NCI-H187 treated with DMSO at 0.1 percent for 48 hours (cell line): ENCODE measurements at regions not wholly inside any gene's neighbourhood (a gene's known extent, or its start where the extent isn't known, plus 50 kb on each side); places are given as distances from the start of the nearest gene placed in this dataset.
A peak's percentile ranks its signal among the peaks of the same experiment; 100 is the strongest.

Experiments used
- DNase-seq: peaks from one replicate; lab custom pipeline; 2025; lab: John Stamatoyannopoulos, UW

- DNase-seq: no peak
Observed at GRCh38 chr1:101317590-101317989, 80.8 kb downstream of the S1PR1 start.

GRCh38 chr1:101323535-101323934 is 86.7 kb downstream of the S1PR1 start:
- DNase-seq: no peak

- DNase-seq: no peak
Observed at GRCh38 chr1:101325144-101325543, 88.3 kb downstream of the S1PR1 start.

- DNase-seq: no peak
Observed at GRCh38 chr1:101330427-101331130, 93.8 kb downstream of the S1PR1 start.

GRCh38 chr1:101331794-101332193 is 95.0 kb downstream of the S1PR1 start:
- no peak for DNase-seq

- DNase-seq: no peak
Observed at GRCh38 chr1:101332633-101333032, 95.8 kb downstream of the S1PR1 start.

- no peak for DNase-seq
Observed at GRCh38 chr1:101333186-101333585, 96.4 kb downstream of the S1PR1 start.

GRCh38 chr1:101337968-101338367 is 101.1 kb downstream of the S1PR1 start:
- no peak for DNase-seq

- DNase-seq: no peak
Observed at GRCh38 chr1:101338714-101339430, 102.1 kb downstream of the S1PR1 start.

GRCh38 chr1:101344745-101345144 is 107.9 kb downstream of the S1PR1 start:
- no peak for DNase-seq

- DNase-seq: no peak
Observed at GRCh38 chr1:101346419-101346818, 109.6 kb downstream of the S1PR1 start.

- DNase-seq: no peak
Observed at GRCh38 chr1:101356013-101356412, 119.2 kb downstream of the S1PR1 start.

- no peak for DNase-seq
Observed at GRCh38 chr1:101356604-101357443, 120.0 kb downstream of the S1PR1 start.

- DNase-seq: peak; percentile 42
Observed at GRCh38 chr1:101357444-101357986, 120.7 kb downstream of the S1PR1 start.

GRCh38 chr1:101360506-101360905 is 123.7 kb downstream of the S1PR1 start:
- no peak for DNase-seq

GRCh38 chr1:101363891-101364318 is 127.1 kb downstream of the S1PR1 start:
- no peak for DNase-seq

GRCh38 chr1:101364370-101365120 is 127.7 kb downstream of the S1PR1 start:
- DNase-seq: no peak

- DNase-seq: no peak
Observed at GRCh38 chr1:101365186-101365585, 128.4 kb downstream of the S1PR1 start.

GRCh38 chr1:101365878-101366277 is 129.1 kb downstream of the S1PR1 start:
- DNase-seq: no peak

GRCh38 chr1:101366513-101367215 is 129.8 kb downstream of the S1PR1 start:
- no peak for DNase-seq

- no peak for DNase-seq
Observed at GRCh38 chr1:101367630-101368029, 130.8 kb downstream of the S1PR1 start.
